Breast epithelium (tissue), 3 donors: ENCODE measurements at regions not wholly inside any gene's neighbourhood (a gene's known extent, or its start where the extent isn't known, plus 50 kb on each side); places are given as distances from the start of the nearest gene placed in this dataset.

Source experiments
- CTCF ChIP-seq, 3 donors: fragments of 450-650 bp; IDR thresholded peaks; one replicate each; pipeline ENCODE4 v1.5.1; 2016 to 2017; ENCODE audit warnings: antibody characterized with exemption in 3 of 3, mild to moderate bottlenecking in 3 of 3, moderate library complexity in 3 of 3
- POLR2A ChIP-seq: fragments of 450-650 bp; IDR thresholded peaks from one replicate; pipeline ENCODE4 v1.6.1; 2016; ENCODE audit warnings: antibody characterized with exemption, mild to moderate bottlenecking, moderate library complexity
- POLR2AphosphoS5 ChIP-seq, 3 donors: sonication (generic); formaldehyde crosslinking; IDR thresholded peaks; one replicate each; pipeline ENCODE4 v1.6.1; 2017; ENCODE audit warnings: antibody characterized with exemption in 3 of 3

- TF ChIP-seq POLR2A = no peak
- no peak for TF ChIP-seq CTCF (IDR thresholded peaks at IDR 0.05)
- TF ChIP-seq POLR2AphosphoS5 (IDR thresholded peaks at IDR 0.05) = no peak
Observed at GRCh38 chr2:221680548-221680947, 108.4 kb upstream of the EPHA4 start.
